SK-N-MC (cell line): ENCODE measurements at regions not wholly inside any gene's neighbourhood (a gene's known extent, or its start where the extent isn't known, plus 50 kb on each side); places are given as distances from the start of the nearest gene placed in this dataset.

Experiments used
- EZH2 ChIP-seq: fragments of 200-600 bp; sonication (generic); IDR thresholded peaks from one replicate; pipeline ENCODE4 v1.6.1; 2017; ENCODE audit warnings: antibody characterized with exemption
- FOXP2 ChIP-seq: optimal IDR thresholded peaks from 2 replicates; pipeline ENCODE3; 2011; ENCODE audit warnings: mild to moderate bottlenecking, moderate library complexity; ENCODE audit not compliant: insufficient read depth; ENCODE audit errors: extremely low read length, control extremely low read depth
- POLR2AphosphoS5 ChIP-seq: IDR thresholded peaks from 2 replicates; pipeline ENCODE4 v1.6.1; 2012; ENCODE audit warnings: mild to moderate bottlenecking, low read depth, low read length, borderline replicate concordance

- TF ChIP-seq EZH2 (no peak), POLR2AphosphoS5 (no peak), FOXP2 (no peak)
Measured at GRCh38 chr18:29062921-29063320, 886.0 kb upstream of the CDH2 start.
